ENCODE measurements at regions not wholly inside any gene's neighbourhood (a gene's known extent, or its start where the extent isn't known, plus 50 kb on each side); places are given as distances from the start of the nearest gene placed in this dataset.

DNA sequence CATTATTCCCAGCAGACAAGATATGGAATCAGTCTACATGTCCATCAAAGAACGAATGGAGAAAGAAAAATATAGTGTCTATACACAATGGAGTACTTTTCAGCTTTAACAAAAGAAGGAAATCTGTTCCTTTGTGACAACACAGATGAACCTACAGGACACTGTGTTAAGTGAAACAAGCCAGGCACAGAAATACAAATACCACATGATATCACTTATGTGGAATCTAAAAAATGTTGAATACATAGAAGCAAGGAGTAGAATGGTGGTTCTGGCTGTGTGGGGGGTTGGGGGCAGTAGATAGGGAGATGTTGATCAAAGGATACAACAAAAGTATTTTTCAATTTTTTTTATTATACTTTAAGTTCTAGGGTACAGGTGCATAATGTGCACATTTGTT is 347.7 kb upstream of the MAP2 start:
- TF ChIP-seq, protein P1, sequence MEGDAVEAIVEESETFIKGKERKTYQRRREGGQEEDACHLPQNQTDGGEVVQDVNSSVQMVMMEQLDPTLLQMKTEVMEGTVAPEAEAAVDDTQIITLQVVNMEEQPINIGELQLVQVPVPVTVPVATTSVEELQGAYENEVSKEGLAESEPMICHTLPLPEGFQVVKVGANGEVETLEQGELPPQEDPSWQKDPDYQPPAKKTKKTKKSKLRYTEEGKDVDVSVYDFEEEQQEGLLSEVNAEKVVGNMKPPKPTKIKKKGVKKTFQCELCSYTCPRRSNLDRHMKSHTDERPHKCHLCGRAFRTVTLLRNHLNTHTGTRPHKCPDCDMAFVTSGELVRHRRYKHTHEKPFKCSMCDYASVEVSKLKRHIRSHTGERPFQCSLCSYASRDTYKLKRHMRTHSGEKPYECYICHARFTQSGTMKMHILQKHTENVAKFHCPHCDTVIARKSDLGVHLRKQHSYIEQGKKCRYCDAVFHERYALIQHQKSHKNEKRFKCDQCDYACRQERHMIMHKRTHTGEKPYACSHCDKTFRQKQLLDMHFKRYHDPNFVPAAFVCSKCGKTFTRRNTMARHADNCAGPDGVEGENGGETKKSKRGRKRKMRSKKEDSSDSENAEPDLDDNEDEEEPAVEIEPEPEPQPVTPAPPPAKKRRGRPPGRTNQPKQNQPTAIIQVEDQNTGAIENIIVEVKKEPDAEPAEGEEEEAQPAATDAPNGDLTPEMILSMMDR (conservative IDR thresholded peaks at IDR 0.05; ENCODE audit: low read length) = no peak
- TF ChIP-seq EZH2phosphoT487 (IDR thresholded peaks at IDR 0.05; ENCODE audit: borderline replicate concordance) = no peak

Data from Loucy (cell line).